Hematopoietic multipotent progenitor cell treated with erythropoietin and hydrocortisone succinate and interleukin-3 and kit ligand, for 4 days (in vitro differentiated cells): ENCODE measurements at regions not wholly inside any gene's neighbourhood (a gene's known extent, or its start where the extent isn't known, plus 50 kb on each side); places are given as distances from the start of the nearest gene placed in this dataset.

Experiments used
- DNase-seq: peaks from one replicate; pipeline ENCODE4 v3.0.0-alpha.2; 2015

DNA sequence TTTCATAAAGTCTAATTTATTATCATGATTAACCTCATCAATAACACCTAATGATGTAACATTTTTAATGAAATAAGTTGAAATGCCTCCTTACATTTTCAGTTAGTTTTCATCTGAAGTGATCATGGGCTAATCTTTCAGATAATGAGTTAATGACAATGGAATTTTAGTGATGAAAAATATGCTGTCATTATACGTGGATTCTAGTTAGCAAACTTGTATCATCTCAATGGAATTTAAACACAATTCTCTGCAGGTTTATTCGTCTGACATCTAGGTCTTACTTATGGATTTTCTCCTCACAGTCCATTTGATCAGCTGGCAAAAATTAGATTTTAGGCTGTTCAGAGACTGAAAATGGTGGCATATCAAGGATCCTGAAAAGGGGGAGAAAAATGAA, 885.0 kb downstream of the SLC4A3 start:
- no peak for DNase-seq

DNA sequence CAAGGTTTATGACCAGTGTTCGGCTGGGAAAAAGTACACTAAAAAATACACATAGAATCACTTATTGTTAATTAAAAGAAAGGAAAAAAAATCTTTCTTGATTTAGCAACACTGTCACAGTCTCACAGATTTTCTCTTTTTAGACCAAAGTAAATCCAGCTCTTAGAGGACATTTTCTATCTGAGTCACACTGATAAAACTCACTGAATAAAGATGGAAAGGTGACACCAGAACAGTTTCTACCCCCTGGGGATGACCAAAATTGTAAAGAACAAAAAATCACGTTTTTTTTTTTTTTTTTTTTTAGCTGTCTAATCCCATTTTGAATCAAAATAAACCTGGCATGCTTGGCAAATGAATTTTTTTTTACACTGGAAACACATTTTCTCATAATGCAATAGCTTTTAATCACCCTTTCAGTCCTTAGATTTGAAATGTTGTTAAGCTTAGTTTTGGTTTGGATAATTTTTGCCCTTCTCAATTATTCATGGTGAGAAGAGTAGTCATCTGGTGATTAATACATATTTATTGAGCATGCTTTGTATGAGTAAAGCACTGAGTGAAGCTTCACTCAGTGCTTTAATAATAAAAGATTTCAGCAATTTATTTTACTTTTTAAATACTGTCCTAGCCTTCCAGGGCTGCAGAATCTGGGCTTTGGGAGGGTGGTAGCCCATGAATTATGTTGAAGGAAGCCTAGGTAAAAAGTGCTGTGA, 886.3 kb downstream of the SLC4A3 start:
- DNase-seq = no peak

DNA sequence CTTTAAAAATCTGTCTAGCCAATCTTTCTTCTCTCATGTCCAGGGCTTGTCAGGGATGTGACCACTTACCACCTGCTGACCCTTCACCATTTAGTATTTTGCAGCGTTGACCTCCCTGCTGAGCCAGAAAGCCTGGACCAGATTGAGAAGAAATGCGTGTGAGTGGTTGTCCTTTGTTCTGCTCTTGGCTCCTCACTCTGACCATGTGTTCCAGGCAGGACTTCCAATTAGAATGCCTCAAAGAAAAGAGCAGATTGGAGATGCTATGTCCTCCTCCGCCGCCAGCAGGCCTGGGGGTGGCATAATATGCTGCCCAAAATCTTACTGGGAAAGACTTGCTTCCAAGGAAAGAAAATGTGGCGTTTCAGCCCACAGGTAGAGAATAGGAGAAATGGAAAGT, 894.1 kb downstream of the SLC4A3 start:
- DNase-seq = no peak

DNA sequence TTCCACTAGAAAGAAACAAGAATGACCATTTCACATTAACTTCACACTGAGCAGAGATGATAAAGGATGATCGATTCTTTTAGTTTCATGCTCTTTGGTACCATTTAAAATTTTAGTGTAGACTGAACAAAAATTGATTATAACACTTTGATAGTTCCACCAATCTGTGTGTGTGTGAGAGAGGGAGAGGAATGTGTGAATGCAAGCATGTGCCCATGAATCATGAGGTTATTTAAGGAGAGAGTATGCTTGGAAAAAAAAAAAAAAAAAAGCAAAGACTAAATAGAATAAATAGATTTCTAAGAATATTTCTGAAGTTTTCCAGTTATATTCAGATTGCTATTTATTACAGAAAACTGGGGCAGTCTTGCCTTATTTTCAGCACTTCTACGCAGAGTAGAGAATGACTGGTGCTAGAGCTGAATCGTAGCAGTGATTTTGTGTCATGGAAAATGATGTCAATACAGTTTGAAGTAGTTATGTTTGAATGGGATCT, 900.8 kb downstream of the SLC4A3 start:
- no peak for DNase-seq

DNA sequence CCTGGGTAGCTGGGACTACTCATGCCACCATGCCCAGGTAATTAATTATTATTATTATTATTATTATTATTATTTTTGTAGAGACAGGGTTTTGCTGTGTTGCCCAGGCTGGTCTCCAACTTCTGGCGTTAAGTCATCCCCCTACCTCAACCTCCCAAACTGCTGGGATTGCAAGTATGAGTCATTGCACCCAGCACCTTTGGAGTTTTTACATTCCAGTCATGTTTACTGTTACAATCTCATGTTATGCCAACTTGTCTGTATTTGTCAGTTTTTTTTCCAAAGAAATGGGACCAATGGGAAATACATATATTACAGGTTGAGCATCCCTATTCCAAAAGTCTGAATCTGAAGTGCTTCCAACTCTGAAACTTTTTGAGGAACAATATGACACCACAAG, 903.8 kb downstream of the SLC4A3 start:
- no peak for DNase-seq

DNA sequence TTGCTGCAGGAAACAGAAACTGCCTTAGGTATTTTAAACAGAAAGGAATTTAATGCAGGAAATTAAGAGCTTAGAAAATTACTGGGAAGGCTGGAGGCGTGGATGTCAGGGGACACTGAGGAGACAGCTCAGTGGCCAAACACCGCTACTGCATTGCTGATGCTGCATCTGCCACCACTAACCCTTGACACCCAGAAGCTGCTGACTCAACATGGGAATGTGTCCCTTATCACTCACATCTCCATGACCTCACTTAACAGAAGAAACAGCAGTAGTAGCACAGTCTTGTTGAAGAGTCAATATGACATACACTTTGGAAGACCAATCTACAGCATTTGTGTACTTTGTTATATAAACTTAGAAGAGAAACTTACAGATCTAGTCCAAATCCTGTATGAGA, 906.1 kb downstream of the SLC4A3 start:
- DNase-seq = peak; percentile 3

DNA sequence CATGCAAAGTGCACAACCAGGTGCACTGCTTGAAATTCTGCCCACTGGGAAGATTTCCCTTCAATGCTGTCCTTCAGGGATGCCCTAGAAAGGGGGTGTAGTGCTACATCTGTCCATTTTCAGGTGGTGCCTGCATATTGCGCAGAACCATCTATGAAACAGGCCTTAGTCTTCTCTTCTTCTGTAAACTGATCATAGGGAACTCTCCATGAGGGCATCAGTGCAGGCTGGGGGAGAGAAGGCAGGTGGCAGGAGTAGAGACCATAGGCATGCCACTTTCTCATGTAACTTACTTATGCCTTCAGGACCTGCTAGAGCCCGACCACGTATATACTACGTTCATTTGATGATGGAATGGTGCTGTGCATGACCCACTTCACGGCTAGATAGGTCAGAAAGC, 912.1 kb downstream of the SLC4A3 start:
- DNase-seq = no peak

DNA sequence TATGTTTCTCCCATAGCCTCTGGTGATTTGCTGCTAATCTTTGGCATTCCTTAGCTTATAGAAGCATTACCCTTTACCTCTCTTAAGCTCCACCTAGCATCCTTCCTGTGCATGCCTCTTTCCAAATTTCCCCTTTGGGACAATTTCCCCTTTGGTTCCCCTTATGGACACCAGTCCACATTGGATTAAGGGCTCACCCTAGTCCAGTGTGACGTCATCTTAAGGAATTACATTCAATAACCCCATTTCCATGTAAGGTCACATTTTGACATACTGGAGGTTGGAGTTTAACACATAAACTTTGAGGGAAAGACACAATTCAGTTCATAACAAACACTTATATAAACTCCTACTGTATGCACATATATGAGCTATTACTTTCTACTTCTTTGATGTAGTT, 916.6 kb downstream of the SLC4A3 start:
- no peak for DNase-seq

DNA sequence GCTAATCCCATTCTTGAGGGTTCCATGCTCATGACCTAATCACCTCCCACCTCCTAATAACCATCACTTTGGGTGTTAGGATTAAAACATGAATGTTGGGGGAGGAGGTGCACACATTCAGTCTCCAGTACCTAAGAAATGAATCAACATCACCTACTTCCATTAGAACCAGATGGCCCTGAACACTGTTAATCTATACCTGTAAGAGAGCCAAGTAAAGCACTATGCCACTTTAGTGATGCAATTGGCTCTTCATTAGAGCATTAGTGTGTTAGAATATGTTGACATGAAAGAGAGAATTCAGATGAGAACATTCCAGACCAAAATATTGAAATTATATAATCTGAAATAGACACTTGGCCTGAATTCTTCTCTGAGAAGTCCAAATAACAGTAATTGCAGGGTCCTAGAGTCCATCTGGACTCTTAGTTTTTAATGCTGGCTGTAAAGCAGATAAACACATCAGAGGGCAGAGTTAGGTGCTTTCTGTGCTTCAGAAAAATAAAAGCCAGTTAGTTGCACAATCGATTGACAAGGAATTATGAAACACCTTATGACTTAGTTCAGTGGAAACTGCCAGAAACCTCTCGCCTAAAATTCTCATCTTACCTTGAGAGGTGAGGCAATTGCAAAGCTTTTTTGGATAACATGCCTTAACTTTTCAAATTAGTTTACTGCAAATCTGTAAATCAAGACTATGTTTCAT, 923.7 kb downstream of the SLC4A3 start:
- no peak for DNase-seq

DNA sequence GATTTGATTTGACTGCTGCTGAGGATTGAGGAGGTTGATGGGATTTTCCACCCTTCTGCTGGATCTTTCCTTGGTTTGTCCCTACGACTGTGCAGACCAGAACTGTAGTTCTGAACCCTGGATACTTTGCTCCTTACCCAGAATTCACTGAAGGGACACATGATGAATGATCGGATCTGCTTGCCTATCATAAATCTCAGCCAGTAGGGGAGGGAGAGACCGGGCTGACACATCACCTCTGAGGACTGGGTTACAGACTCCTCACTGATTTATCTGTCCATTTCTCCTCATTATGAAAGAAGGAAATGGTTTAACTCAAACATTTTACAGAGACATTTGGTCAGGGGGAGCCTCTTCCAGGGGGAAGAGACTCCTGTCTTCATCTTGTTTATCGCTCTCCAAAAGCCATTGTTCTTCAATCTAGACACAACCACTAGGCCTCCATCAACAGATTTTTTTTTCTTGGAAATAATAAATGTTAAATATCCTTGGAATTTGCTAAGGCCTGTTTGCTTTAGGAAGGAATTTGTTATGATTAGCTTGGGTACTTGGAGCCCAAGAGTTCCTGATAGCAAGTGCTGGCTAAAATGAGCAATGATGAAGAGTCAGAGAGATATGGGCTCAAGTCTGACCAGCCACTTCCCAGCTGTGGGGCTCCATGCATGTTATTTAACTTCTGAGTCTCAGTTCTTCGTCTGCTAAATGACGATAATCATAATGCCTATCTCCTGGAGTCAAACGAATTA, 925.5 kb downstream of the SLC4A3 start:
- DNase-seq = no peak

DNA sequence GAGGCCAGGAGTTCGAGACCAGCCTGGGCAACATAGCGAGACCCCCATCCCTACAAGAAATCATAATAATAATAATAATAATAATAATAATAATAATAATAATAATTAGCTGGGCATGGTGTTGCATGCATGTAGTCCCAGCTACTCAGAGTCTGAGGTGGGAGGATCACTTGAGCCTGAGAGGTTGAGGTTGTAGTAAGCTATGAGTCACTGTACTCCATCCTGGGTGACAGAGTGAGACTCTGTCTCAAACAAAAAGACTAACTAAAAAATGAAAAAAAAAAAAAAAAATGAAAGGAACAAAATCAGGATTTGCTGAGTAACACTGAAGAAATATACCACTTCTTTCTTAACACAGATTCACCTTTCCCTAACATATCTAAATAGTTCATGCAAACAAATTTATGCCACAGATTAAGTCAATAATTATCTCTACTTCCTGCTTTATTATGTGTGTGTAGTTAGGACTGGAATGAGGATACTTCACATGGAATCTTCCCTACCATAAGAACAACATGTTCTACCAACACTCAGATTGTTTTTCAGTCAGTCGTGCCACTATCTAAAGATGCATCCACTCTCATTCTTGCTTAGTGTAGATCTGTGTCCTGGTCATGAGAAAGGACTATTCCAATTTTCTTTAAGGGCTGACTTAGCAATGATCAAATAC, 928.7 kb downstream of the SLC4A3 start:
- DNase-seq = no peak

DNA sequence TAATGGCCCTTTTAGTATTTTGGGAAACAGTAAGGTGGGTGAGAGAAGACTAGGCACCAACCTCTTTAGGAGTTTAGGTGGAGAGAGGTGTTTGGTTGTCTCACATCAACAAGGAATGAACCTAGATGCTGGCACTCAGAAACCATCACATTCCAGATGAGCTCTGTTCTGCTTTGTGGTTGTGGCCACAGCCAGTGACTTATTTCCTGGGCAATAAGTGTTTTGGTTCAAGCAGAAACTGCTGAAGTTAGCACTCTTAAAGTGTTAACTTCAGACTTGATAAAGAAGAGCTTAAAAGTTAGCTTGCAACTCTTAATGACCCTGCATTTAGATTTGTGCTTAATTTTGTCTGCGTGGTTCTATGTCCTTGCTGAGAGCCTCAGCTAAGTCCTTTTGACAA, 929.2 kb downstream of the SLC4A3 start:
- DNase-seq = no peak

DNA sequence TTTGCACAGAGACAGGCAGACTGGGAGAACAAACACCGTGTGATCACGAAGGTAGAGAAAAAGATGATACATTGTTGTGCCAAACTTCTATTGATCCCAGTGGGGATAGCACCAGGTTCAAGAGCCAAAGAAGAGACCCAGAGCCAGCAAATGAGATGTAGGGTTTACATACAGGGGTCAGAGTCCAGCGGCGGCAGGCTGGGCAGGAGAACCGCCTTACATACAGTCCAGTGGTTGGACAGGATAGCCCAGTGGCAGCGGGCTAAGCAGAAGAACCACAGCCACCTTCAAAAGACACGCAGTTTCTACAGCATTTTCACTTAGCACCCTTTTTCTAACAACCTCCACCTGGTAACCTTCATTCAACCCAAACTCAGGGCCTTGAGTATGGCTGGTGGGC, 932.8 kb downstream of the SLC4A3 start:
- DNase-seq = no peak

DNA sequence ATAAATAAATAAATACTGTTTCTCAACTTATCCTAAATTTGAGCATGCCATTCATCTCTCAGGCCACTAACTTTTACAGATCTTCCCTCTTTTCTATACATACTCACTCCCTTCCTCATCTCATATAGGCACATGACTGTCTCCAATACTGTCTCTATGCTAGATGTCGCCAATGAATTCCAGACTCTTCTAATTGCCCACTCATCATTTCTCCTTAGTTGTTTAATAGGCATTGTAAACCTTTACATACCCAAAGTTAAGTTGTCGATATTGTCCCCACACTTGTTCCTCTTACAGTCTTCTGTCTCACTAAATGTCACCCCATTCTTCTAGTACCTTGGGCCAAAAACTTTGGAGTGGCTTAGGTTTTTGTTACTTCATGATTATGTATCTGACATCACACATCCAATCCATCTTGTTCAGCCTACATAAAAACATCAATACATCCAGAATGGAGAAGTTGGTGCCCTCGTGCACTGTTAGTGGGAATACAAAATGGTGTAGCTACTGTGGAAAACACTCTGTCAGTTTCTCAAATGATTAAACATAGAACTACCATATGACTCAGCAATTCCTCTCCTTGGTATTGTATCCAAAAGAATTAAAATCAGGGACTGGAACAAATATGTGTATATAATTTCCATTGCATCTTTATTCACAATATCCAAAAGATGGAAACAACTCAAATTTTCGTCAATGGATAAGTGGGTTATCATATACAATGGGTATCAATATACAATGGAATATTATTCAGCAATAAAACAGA, 935.1 kb downstream of the SLC4A3 start:
- DNase-seq = no peak

DNA sequence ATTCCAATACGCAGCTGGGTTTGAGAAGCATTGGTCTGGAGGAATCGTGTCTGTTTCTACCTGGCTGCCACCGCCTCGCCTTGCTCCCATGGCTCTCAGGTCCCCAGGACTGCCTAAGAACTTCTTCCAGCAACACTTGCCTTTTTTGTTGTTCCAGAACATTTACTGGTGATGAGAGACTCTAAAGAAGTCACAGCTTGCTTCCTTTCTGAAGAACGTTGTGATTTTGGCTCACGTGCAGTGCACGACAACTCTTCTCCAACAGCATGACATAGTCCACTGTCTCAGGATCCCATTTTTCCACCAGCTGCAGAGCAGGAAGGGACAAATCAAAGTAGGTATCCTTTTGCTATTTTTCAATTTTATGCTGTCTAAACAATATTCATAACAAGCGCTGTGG, 940.9 kb downstream of the SLC4A3 start:
- no peak for DNase-seq

DNA sequence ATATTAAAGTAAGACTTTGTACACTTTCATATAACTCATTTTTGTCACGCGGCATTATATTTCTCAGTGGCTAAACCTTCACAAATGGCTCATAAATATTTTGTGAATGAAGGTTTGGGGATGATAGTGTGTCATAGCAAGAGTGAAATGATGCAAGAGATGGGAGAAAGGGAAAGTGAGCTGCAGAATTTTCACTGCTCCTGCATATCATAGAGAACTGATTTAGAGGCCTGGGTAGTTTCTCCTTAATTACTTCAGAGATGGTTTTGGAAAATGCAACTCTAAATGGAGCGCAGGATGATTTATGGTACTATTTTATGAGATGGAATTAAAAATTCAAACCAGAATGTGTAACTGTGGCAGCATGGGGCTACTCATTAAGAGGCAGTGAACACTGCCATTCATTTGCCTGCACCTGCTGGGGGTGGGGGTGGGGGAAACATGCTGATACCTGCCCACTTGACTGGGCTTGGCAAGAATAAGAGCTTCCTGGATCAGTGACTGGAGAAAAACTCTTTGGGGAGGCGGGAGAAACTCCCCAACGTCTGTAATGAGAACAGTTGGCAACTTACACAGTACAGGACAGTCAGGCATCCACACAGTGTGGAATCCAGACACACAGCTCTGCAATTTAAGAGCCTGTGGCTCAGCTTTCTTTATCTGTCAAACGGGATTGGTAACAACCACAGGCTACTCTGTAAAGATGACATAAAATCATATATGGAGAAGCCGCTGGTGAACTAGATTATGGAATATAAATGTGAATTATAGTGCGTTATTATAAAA, 941.9 kb downstream of the SLC4A3 start:
- DNase-seq = no peak

DNA sequence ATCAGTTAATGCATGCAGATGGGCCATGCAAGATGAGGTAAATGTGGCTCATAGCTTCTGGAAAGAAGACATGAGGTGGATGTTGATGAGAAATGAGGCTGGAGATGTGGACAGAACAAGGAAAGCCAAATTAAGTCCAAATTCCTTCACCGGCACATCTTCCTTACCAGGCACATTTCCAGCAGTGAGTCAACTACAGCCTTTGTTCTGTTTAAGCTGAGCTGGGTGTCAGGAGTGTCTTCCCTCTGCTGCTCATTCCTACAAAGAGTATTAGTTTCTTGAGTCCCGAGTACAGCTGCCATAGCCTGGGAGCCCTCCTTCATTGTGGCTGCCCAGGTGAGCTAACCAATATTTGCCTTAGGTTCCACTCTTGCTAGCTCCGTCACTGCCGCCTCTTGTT, 945.0 kb downstream of the SLC4A3 start:
- no peak for DNase-seq

DNA sequence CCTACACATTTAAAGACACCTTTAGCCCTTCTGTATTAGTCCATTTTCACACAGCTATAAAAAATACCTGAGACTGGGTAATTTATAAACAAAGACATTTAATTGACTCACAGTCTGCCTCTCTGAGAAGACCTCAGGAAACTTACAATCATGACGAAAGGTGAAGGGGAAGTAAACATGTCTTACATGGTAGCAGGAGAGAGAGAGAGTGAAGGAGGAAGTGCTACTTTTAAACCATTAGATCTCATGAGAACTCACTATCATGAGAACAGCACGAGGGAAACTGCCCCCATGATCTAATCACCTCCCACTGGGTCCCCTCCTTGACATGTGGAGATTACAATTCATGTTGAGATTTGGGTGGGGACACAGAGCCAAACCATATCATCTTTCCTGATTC, 946.6 kb downstream of the SLC4A3 start:
- no peak for DNase-seq

DNA sequence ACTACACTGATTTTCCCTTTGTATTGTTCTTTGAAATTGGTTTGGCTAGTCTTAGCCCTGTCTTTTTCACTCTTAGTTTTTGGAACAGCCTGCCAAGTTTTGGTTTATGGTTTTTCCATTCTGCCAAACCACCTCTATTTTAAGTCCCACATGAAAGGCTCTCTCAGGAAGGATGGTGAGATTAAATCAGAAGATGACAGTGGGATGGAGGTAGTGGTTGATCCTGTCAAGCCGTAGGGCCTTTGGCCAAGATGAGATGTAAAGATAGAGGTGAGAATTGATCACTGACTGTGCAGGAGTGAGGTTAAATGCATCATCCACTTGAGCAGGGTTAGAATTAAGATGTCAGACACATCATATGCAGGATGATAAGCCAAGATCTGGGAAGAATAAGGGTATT, 948.5 kb downstream of the SLC4A3 start:
- no peak for DNase-seq

DNA sequence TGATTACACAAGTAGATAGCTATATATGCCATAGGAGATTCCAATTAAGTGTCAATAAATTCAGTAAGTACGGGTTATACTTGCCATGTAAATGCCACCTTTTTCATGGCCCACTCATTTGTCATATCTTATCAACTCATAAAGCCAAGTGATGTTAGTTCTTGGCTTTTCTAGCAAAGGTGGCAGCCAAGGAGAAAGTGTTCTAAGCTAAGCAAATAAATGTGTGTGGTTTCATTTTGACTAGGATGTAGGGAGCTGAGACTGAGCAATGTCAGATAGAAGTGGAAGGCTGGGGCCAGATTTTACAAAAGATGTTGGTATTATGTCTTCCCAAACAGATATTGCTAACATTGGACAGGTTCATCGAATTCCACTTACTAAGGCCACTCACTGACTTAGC, 952.0 kb downstream of the SLC4A3 start:
- no peak for DNase-seq

DNA sequence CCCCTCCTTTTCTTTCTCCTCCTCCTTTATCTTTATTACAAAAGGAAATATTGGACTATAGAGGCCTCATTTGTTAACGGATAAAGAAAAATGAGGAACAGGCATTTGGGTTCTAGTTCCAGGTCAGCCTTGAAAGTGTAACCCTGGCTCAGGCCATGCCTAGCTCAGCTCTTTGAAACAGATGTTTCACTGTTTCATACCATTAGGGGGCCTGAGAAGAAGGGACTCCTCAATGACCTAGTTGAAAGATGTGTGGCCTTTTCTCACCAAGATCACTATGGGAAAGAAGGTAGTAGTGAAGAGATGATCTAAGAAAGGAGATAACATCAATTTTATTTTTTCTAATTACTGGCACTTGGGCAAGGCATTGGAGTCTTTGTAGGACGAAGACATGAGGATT, 952.7 kb downstream of the SLC4A3 start:
- DNase-seq = no peak

DNA sequence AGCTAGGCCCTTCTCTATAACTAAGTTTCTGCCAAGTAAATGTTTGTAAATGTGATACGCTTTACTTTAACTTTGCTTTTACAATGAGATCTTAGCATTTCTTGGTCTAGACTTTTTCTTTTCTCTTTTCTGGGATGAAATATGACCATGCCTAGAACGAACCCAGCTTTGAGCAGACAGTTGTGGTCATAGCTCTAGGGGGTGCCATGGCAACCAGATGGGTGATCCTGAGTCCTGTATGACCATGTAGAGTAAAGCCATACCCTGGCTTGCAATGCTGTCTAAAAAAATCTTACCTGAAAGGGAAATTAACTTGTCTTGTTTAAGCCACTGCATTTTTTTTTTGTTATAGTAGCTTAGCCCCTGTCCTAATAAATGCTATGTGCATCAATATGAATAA, 956.3 kb downstream of the SLC4A3 start:
- no peak for DNase-seq
